Gastroesophageal sphincter (tissue), 3 donors: ENCODE measurements at regions not wholly inside any gene's neighbourhood (a gene's known extent, or its start where the extent isn't known, plus 50 kb on each side); places are given as distances from the start of the nearest gene placed in this dataset.

Experiments used
- POLR2AphosphoS5 ChIP-seq: sonication (generic); formaldehyde crosslinking; IDR thresholded peaks from one replicate; pipeline ENCODE4 v1.6.1; 2017; ENCODE audit warnings: antibody characterized with exemption
- TF ChIP-seq, protein P1 (sequence below), 4 experiments: fragments of 200-600 bp in 2 of 4; fragments of 450-650 bp in 2 of 4; sonication (generic) in 1 of 4; IDR thresholded peaks; one replicate each; pipeline ENCODE4 v1.5.1; 2017 to 2019; ENCODE audit warnings: antibody characterized with exemption in 4 of 4, mild to moderate bottlenecking in 2 of 4, moderate library complexity in 2 of 4

DNA sequence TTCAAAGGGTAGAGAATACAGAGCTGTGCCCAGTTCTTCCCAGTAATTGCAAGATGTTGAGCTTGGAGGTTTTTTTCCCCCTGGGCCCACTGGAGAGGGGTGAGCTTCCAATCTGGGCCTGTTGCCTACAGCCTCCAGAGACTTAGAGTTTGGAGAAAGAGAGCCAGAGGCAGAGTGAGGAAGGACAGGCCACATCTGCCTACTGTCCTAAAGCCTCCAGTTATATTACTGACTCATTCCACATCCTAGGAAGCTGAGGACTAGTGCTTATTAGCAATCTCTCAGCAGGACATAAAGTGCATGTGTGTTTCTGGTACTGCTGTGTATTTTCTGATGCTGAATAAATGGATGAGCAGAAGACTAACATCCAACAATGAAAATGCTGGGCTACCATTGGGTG is 181.0 kb upstream of the MAMLD1 start:
- TF ChIP-seq, protein P1, sequence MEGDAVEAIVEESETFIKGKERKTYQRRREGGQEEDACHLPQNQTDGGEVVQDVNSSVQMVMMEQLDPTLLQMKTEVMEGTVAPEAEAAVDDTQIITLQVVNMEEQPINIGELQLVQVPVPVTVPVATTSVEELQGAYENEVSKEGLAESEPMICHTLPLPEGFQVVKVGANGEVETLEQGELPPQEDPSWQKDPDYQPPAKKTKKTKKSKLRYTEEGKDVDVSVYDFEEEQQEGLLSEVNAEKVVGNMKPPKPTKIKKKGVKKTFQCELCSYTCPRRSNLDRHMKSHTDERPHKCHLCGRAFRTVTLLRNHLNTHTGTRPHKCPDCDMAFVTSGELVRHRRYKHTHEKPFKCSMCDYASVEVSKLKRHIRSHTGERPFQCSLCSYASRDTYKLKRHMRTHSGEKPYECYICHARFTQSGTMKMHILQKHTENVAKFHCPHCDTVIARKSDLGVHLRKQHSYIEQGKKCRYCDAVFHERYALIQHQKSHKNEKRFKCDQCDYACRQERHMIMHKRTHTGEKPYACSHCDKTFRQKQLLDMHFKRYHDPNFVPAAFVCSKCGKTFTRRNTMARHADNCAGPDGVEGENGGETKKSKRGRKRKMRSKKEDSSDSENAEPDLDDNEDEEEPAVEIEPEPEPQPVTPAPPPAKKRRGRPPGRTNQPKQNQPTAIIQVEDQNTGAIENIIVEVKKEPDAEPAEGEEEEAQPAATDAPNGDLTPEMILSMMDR (IDR thresholded peaks at IDR 0.05): no peak
- no peak for TF ChIP-seq POLR2AphosphoS5
